GM08714 (cell line): ENCODE measurements at regions not wholly inside any gene's neighbourhood (a gene's known extent, or its start where the extent isn't known, plus 50 kb on each side); places are given as distances from the start of the nearest gene placed in this dataset.

ENCODE experiments used
- H3K4me3 ChIP-seq: fragments of 200-500 bp; sonication (Bioruptor generic); 2 replicates; pipeline ENCODE4 v1.5.1; 2014; ENCODE audit warnings: mild to moderate bottlenecking, low read length, inconsistent platforms
- ZNF274 ChIP-seq: IDR thresholded peaks from 2 replicates; pipeline ENCODE4 v1.6.1; 2012; ENCODE audit warnings: mild to moderate bottlenecking, low read depth, low read length

- TF ChIP-seq ZNF274 = no peak
- no peak overlapping the region for H3K4me3 ChIP-seq
Observed at GRCh38 chr13:84651705-84652104, 769.4 kb upstream of the SLITRK1 start.

- H3K4me3 ChIP-seq = no peak overlapping the region
- TF ChIP-seq ZNF274 = no peak
Observed at GRCh38 chr13:84651288-84651687, 769.0 kb upstream of the SLITRK1 start.

- TF ChIP-seq ZNF274 = no peak
- no peak overlapping the region for H3K4me3 ChIP-seq
Observed at GRCh38 chr13:84649853-84650252, 767.6 kb upstream of the SLITRK1 start.

- H3K4me3 ChIP-seq = no peak overlapping the region
- TF ChIP-seq ZNF274 = no peak
Observed at GRCh38 chr13:84648069-84648640, 765.9 kb upstream of the SLITRK1 start.

DNA sequence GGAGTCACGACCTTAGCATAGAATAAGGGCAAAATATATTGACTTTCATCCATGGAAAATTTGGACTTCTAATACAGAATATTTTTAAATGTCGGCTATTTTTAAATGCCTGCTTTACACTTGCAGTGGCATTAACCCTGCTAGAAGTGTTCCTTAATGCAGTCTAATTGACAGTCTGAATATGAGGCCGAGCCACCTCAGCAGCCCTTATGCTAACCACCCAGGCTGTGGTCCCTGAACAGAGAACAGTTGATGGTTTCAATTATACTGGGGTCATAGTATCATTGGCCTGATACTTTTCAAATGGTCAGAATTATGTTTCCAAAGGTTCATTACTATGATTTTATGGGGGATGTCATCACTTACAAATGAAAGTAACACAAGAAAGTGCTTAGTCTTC, 764.7 kb upstream of the SLITRK1 start:
- TF ChIP-seq ZNF274 = no peak

DNA sequence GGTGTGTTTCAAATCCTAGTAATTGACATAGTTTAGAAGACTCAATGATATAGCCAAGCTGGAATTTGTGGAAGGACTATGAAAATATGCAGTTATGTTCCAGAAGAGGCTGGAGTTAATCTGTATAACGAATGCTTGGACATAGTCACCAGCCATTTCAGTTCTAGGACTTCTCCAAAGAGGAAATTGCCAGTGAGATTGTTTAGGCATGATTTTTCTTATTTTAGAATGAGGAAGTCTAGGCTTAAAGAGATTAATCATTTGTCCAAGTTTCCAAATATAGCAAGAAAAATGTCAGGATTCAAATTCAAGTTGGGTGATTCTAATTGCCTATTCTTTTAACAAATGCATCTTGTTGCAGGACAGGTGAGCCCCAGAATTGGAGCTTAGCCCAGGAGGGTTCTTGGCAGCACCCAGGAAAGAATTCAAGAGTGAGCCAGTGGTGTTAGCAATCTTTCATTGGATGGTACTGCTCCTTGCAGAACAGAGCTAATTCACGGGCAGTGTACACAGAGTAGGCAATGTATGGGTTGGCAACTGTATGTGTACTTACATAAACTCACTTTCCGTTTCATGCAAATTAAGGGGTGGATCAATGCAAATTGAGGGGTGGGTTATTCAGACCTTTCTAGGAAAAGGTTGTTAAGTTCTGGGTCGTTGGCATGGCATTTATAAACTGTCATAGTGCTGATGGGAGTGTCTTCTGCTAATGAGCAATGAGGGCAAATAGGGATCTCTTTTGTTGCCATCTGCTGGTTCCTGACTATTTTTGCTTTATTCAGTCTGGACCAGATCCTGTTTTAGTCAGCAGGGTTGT, 763.1 kb upstream of the SLITRK1 start:
- no peak for TF ChIP-seq ZNF274

More for the DNA sequence above, 764.7 kb upstream of the SLITRK1 start:
- no peak overlapping the region for H3K4me3 ChIP-seq

GRCh38 chr13:84641491-84641890, 759.2 kb upstream of the SLITRK1 start:
- no peak overlapping the region for H3K4me3 ChIP-seq
- no peak for TF ChIP-seq ZNF274

More for the DNA sequence above, 763.1 kb upstream of the SLITRK1 start:
- H3K4me3 ChIP-seq = no peak overlapping the region

DNA sequence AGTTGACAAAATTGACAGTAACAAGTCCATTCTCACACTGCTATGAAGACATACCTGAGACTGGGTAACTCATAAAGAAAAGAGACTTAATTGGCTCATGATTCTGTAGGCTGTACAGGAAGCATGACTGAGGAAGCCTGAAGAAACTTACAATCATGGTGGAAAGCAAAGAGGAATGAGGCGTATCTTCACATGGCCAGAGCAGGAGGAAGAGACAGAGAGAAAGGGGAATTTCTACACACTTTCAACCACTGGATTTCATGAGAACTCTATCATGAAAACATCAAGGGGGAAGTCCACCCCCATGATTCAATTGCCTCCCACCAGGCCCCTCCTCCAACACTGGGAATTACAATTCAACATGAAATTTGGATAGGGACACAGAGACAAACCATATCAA, 758.4 kb upstream of the SLITRK1 start:
- no peak overlapping the region for H3K4me3 ChIP-seq
- no peak for TF ChIP-seq ZNF274

- no peak for TF ChIP-seq ZNF274
- H3K4me3 ChIP-seq = no peak overlapping the region
Observed at GRCh38 chr13:84630476-84630875, 748.2 kb upstream of the SLITRK1 start.

GRCh38 chr13:84616864-84617263, 734.6 kb upstream of the SLITRK1 start:
- TF ChIP-seq ZNF274 = no peak
- H3K4me3 ChIP-seq = no peak overlapping the region

DNA sequence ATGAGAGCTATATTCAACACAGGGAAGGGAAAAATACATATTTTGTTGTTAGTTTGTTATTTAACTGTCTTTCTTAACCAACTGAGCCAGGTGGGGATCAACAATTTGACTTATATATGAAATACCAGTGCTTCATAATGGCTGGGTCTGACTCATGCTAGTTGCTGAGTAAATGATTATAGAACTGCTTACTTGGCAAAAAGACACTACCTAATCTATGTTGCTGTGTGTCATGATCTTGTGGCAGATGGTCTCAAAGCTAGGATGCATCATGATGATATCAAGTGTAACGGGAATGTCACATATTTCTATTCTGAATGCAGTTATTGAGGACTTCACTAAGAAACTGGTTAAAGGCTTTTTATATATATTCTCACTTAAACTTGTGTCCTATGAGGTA, 727.4 kb upstream of the SLITRK1 start:
- no peak for TF ChIP-seq ZNF274
- no peak overlapping the region for H3K4me3 ChIP-seq

GRCh38 chr13:84607261-84608013, 725.2 kb upstream of the SLITRK1 start:
- H3K4me3 ChIP-seq = no peak overlapping the region
- no peak for TF ChIP-seq ZNF274

- TF ChIP-seq ZNF274 = no peak
Observed at GRCh38 chr13:84606616-84607015, 724.3 kb upstream of the SLITRK1 start.

GRCh38 chr13:84605927-84606326, 723.7 kb upstream of the SLITRK1 start:
- no peak for TF ChIP-seq ZNF274
- H3K4me3 ChIP-seq = no peak overlapping the region

More at GRCh38 chr13:84606616-84607015, 724.3 kb upstream of the SLITRK1 start:
- no peak overlapping the region for H3K4me3 ChIP-seq

DNA sequence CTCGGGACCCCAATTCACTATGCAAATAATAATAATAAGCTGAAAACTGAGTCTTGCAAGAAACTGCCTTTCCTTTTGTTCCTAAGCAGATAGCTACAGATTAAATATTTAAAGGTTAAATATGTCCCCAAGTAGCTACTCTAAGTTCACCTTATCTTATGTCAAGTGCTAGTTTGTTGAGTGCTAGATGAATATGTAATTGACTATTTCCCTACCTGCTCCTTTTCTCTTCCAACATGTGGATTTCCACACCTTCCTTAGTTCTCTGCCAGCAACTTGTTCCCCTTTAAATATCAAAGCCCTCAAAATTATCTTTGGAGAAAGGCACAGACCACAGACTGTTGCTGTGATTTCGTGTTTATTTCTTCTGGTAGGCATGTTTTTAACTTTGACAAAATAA, 709.2 kb upstream of the SLITRK1 start:
- no peak for TF ChIP-seq ZNF274
- H3K4me3 ChIP-seq = no peak overlapping the region
